GM18505 (cell line): ENCODE measurements at regions not wholly inside any gene's neighbourhood (a gene's known extent, or its start where the extent isn't known, plus 50 kb on each side); places are given as distances from the start of the nearest gene placed in this dataset.
"Not testable (repeated sequence)": the region's sequence is repeated elsewhere in the genome, so short reads cannot be mapped to it uniquely, and the experiment has no call there.

Source experiments
- ATAC-seq: cut with Tn5 transposase; IDR thresholded peaks from one replicate; pipeline ENCODE4 v1.9.1; 2021; ENCODE audit not compliant: unreplicated experiment
- POLR2A ChIP-seq: IDR thresholded peaks from 4 replicates; pipeline ENCODE4 v1.6.1; 2011; ENCODE audit warnings: borderline replicate concordance; ENCODE audit not compliant: insufficient read depth, insufficient read length; ENCODE audit errors: extremely low read depth

DNA sequence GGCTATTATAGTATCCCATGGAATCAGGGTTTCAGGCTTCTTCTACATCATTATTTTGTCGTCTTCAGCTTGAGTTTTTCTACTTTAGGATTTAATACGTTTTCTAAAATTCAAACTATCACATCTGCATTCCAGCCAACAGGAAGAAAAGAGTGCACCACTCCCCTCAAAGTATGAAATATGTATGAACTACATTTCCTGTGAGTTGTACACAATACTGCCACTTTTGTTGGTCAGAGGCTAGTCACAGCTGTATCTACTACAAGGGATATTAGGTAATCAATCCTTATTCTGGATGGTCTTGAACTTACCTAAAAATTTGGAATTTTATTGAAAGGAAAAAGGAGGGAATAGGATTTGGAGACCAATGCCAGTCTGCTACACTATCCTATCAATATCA is 235.6 kb upstream of the TBX18 start:
- ATAC-seq, result no peak
- no peak for TF ChIP-seq POLR2A

DNA sequence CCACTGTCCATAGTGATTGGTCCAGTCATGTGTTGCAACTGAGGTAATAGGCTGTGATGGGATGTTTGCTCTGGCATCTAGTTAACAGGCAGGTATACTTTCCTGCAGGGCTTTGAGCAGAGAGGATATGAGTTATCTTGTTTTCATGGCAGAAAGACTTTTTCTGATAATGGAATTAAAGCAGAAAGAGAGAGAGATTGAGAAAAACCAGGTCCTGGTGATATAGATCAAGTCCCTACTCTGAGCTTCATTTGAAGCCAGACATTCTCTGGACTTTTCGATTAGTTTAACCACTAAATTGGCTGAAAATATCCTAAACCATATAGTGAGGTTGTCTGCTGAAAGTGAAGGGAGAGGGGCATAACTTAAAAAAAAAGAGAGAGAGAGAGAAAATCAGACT is 233.8 kb upstream of the TBX18 start:
- no peak for ATAC-seq
- no peak for TF ChIP-seq POLR2A

- ATAC-seq, result not testable (repeated sequence)
Measured at GRCh38 chr6:84988766-84989165, 224.4 kb upstream of the TBX18 start.

- not testable (repeated sequence) for ATAC-seq
Measured at GRCh38 chr6:84985490-84985889, 221.1 kb upstream of the TBX18 start.

- no peak for TF ChIP-seq POLR2A
- ATAC-seq, result no peak
Measured at GRCh38 chr6:84979541-84979940, 215.1 kb upstream of the TBX18 start.

DNA sequence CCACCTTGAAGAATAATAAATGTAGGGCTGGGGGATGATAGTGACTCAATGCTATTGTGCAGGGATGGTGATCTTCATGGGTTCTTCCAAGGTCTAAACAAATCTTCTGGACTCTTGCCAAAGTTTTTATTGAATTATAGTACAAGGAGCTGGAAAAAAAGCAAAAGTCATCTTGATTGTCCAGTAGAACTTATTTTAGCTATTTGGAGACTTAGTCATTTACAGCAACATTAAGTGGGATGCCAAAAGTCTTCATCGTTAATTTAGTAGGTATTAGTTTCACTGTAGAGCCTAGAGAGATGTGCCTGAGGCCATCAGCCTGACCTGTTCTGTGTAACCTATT is 212.9 kb upstream of the TBX18 start:
- ATAC-seq, result no peak
- TF ChIP-seq POLR2A, result no peak

GRCh38 chr6:84976526-84977362 is 212.3 kb upstream of the TBX18 start:
- ATAC-seq, result no peak
- no peak for TF ChIP-seq POLR2A

DNA sequence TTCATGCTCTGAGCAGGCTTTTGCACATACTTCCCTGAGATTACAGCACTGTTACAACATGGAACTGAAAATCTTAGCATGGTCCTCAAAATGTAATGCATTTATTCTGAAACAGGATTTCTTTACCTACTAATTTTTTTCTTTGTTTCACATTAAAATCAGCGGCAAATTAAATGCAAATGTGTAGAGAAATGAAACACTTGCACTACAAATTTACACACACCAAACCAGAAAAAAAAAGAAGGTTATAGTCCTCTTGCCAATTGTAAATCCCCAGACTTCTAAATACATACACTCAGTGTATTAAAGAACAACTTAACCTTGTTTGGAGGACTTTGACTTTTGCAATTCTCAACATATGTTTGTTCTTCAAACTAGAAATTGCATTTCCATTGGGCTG is 210.9 kb upstream of the TBX18 start:
- no peak for ATAC-seq
- no peak for TF ChIP-seq POLR2A

GRCh38 chr6:84973606-84974005 is 209.2 kb upstream of the TBX18 start:
- no peak for TF ChIP-seq POLR2A
- ATAC-seq, result no peak

- ATAC-seq, result no peak
Measured at GRCh38 chr6:84967965-84968364, 203.6 kb upstream of the TBX18 start.

GRCh38 chr6:84967389-84967788 is 203.0 kb upstream of the TBX18 start:
- no peak for TF ChIP-seq POLR2A
- no peak for ATAC-seq

More at GRCh38 chr6:84967965-84968364, 203.6 kb upstream of the TBX18 start:
- TF ChIP-seq POLR2A, result no peak

- no peak for ATAC-seq
- TF ChIP-seq POLR2A, result no peak
Measured at GRCh38 chr6:84953111-84953755, 188.8 kb upstream of the TBX18 start.

DNA sequence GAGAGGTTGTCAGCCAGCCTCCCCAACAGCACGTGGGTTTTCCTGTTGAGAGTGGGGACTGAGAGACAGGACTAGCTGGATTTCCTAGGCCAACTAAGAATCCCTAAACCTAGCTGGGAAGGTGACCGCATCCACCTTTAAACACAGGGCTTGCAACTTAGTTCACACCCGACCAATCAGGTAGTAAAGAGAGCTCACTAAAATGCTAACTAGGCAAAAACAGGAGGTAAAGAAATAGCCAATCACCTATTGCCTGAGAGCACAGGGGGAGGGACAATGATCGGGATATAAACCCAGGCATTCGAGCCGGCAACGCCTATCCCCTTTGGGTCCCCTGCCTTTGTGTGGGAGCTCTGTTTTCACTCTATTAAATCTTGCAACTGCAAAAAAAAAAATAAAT is 180.5 kb upstream of the TBX18 start:
- not testable (repeated sequence) for ATAC-seq

DNA sequence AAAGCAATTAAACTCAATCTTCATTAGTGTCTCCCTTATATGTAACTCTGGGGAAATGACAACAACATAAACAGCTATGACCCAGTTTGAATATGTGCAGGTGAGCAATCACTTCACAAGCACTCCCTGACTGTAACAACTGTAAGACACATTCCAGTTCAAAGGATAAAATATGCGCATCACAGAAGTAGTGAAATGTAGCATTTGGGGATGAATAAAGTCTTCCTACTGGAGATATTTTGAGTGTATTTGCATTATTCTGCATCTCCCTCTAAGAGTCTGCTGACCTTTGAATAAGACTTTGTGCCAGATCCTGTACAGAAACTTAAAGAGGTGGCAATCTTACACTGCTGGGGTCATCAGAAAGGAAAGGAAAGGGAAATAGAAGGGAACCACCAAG is 179.5 kb upstream of the TBX18 start:
- TF ChIP-seq POLR2A, result no peak
- no peak for ATAC-seq

DNA sequence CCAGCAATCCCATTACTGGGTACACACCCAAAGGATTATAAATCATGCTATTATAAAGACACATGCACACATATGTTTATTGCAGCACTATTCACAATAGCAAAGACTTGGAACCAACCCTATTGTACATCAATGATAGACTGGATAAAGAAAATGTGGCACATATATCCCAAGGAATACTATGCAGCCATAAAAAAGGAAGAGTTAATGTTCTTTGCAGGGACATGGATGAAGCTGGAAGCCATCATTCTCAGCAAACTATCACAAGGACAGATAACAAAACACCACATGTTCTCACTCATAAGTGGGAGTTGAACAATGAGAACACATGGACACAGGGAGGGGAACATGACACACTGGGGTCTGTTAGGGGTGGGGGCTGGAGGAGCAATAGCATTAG is 177.2 kb upstream of the TBX18 start:
- not testable (repeated sequence) for ATAC-seq
